Muscle of back (tissue), 3 donors: ENCODE measurements at regions not wholly inside any gene's neighbourhood (a gene's known extent, or its start where the extent isn't known, plus 50 kb on each side); places are given as distances from the start of the nearest gene placed in this dataset.
"Not testable (repeated sequence)": the region's sequence is repeated elsewhere in the genome, so short reads cannot be mapped to it uniquely, and the experiment has no call there.

Experiments
- DNase-seq, 3 donors: peaks; one replicate each; pipeline versions ENCODE4 v3.0.0 to v3.0.0-alpha.2; 2013

DNA sequence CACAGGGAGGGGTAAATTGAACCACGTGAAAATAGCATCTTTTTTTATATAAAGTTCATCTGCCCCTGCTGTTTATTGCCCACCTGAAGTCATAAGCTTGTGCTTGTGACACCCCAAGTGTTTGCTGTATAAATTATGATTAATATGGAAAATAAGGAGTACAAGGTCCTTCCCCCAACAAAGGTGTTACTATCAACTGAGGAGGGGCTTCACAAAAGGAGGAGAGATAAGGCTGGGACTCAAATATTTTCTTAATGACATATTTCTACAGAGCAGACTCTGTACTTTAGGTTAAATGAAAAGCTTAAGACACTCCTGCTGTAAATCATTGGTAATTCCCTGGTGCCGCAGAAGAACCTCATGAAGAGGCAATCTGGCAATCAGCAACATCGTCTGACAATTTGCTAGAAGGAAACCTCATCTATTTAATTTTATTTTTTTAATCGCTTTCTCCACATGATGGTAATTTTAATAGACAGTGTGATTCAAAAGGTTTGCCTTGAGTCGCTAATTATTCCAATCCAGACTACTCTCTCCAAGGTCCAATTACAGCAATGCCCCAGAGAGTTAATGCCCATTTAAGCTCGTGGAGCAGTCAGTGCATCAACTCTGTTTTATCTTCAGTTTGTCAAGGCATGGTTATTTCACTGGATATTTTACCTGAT lies 1432.4 kb downstream of the FAM181B start:
- DNase-seq = no peak

DNA sequence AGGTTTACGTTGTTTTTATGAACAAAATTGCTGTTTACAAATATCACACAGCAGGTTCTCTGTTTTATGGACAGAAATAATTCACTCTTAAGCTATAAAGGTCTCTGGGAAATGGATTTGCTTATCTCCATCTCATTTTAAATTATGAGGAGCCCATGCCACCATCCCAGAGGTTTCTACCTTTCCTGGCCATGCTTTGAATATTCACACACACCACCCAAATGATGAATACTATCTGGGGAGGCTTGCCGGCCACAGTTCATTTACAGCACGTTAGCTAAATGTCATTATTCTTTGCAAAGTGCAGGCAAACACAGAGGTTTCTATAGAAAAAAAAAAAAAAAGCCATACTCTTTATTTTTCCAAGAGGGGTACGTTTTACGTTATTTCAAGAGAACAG lies 1446.7 kb downstream of the FAM181B start:
- no peak for DNase-seq

DNA sequence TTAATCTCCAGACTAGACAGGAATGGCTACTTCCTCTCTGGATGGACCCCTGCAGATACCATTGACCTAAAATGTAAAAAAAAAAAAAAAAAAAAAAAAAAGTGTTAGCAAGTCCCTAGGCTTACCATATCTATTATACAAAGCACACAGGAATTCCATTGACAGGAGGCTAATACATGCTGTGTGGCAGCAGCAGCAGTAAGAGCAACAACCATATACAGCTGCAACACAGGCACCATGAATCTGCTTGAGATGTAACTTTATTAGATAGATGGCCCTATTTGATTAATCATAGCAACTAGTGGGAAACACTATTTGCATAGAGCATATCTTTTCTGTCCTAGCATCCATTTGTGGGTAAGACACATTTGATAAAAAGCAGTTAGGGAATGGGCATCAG lies 1447.1 kb downstream of the FAM181B start:
- DNase-seq = no peak

DNA sequence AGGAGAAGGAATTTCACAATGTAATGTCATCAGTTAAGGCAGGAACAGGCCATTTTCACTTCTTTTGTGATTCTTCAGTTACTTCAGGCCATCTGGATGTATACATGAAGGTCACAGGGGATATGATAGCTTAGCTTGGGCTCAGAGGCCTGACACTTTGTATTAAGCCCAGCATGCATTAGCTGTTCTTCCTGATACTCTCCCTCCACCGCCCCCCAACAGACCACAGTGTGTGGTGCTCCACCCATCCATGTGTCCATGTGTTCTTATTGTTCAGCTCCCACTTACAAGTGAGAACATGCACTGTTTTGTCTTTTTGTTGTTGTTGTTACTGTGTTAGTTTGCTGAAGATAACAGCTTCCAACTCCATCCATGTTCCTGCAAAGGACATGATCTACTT lies 1453.4 kb downstream of the FAM181B start:
- not testable (repeated sequence) for DNase-seq

DNA sequence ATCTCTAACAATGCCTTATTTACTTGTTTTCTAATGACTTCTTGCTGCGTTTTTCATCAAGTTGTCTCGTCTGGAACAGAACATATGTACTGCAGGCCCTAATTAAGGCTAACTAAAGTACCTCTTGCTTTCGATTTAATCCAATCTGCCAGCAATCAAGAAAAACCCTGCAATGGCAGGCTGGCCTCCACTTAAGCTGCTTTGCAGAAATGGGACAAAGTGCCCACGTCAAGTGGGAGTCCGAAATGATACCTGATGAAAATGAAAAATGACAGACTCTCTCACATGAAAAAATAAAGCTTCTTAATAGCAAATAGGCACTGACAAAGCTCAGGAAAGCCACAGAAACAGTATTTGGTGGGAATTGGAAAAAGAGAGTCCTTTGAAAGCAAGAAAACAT lies 1454.7 kb downstream of the FAM181B start:
- DNase-seq = no peak

DNA sequence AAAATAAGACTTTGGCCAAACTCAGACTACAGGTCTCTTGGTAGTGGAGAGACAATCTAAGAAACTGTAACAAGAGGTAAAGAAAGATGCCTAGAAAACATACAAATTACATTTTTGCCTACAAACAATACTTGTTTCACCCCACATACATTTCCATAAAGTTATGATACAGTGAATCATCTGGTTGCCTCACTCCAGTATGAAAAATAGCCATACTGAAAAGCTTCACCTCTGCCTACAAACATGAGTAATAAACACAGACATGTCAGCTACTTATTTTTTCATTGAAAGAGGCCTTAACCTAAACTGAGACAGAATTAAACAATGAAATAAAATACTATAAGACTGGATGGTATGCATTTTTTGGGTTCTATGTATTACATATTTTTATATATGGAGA lies 1463.0 kb downstream of the FAM181B start:
- DNase-seq = no peak

DNA sequence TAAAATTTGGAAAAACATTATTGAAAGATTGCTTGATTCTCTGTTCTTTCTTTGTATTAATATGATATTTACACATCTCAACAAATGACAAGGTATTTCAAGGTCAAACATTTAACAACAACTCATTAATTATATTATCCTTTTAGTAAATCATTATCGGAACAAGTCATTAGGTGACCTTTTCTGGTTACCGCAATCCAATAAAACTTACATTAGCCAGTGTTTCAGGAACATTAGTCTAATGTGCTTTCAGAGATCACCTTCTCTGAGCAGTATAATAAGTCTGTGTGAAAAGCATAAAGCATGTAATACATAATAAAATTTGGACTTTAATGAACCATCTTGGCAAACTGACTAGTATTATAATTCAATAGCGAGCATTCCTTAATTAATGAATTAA lies 1466.4 kb downstream of the FAM181B start:
- no peak for DNase-seq

DNA sequence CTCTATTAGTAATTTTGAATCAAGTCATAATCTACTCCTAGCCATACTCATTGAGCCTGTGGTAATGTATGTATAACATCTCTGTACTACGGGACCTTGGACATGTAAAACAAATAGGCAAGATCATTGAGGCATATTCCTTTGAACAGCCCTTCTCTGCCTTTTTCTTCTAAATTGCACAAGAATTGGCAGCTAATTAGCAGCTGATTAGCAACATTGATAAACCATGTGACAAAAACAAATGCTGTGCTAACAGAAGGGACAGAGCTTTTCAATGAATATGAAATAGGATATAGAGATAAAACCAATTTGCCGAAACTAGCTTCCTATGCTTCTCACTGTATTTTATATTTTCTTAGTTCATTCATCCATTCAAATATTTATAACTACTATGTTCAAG lies 1474.2 kb downstream of the FAM181B start:
- no peak for DNase-seq

DNA sequence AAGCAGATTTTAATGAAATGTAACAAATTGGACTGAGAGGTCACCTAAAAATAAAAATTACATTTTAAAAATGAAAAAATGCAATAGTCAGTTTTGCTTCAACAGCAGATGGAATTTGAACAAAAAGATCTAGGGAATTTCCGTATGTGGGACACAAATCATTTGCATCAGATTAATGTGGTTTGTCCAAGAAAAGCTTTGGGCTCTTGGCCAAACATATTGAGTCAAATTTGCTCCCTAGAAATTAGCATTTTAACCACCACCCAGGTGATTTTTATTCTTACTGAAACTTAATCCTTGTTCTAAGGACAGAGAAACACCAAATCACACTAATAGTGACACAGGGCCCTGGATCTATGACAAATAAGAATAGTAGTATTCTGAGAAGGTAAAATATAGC lies 1477.8 kb downstream of the FAM181B start:
- peak in 1 of 3 donors; percentile 14 for DNase-seq

DNA sequence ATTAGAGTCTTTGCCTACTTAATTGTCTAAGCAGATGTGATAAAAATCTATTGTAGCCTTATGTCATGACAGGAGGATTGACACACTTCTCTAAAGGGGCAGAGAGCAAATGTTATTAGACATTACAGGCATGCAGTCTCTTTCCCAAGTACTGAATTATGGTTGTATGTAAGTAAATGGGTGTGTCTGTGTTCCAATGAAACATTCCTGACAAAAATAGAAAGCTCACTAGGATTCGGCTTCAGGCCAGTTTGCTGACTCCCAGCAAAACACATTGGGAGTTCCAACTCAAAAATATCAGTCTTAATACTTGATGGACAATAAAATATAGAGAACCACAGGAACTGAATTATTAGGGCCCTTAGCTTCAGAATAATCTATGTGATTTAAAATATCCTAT lies 1480.4 kb downstream of the FAM181B start:
- DNase-seq = peak; percentile 47 to 78 (median 63)

DNA sequence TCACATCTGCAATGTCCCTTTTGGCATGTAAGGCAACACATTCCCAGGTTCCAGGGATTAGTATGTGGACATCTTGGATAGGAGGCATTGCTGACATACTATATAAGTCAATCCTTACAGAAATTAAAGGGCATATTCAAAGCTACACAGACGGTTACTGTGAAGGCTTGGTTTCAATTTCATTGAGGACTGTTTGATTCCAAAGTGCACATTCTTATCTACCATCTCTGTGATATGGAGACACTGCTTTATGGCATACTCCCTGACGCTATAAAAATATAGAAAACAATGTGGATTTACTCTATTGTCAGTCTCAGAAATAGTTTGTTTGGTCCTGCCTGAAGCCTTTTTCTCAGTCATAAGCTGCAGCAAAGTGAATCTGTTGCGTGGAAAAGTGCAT lies 1486.7 kb downstream of the FAM181B start:
- DNase-seq = no peak

DNA sequence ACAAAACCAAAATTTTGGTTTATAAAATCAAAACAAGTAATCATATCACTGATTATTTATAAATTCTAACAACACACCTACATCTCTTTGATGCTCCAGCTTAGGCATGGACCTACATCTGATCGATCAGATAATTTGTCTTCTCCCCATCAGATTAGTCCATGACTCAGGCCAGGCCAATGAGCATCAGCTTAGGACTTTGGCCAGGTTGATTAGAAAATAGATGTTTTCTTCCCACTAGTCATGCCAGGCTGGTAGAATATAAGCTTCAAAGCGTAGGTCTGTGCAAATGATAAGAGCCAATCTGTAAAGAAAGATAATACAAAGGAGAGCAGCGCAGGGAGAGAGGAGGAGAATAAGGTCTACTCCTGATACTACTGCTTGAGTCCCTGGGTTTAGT lies 1487.9 kb downstream of the FAM181B start:
- no peak for DNase-seq

DNA sequence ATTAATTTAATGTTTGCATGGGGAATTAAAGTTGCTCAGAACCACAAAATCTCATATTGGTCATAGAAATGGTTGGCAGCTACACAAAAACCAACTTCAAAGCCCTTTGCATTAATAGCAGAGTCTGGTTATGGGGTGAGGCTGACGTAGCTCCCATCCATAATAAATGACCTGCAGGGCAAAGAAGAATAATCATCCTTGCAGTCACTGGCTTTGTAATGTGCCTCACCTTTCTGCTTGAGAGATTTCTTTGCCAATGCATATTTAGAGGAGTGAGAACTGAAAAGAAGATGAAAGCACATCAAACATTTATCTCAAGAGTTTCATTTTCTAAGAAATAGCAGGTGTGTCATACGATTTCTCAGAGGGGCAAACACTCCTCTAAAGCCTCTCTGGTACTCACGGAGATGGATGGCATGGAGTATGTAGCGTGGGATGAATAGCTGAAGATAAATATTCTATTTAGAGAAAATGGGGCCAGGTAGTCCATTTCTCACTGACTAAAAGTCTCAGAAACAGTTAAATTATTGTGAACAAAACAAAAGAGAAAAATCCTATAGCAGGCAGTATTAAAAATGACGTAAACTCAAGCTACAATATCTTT lies 1491.9 kb downstream of the FAM181B start:
- no peak for DNase-seq

DNA sequence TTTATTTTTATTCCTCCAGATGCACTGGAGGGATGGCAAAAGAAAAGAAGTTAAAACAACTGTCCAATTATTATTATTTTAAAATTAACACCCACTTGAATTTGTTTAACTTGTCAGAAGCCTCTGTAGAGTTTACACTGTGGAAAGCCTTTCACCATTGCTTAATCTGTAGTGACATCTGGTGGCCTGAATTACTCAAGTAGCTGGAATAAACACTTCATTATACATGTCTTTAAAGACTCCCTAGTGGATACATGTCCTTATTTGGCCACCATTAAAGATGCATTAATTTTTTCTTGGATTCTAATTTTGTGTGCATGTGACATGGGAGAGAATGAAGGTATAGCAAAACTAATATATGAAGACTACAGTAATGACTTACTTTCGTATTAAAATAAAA lies 1496.5 kb downstream of the FAM181B start:
- peak; percentile 34 to 58 (median 43) for DNase-seq

DNA sequence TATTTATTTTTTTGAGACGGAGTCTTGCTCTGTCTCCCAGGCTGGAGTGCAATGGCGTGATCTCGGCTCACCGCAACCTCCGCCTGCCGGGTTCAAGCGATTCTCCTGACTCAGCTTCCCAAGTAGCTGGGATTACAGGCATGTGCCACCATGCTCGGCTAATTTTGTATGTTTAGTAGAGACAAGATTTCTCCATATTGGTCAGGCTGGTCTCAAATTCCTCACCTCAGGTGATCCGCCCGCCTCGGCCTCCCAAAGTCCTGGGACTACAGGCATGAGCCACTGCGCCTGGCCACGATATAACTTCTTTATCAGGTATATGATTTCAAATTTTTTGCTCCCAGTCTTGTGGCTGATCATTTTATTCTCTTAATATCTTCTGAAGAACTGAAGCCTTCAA lies 1506.3 kb downstream of the FAM181B start:
- not testable (repeated sequence) for DNase-seq

DNA sequence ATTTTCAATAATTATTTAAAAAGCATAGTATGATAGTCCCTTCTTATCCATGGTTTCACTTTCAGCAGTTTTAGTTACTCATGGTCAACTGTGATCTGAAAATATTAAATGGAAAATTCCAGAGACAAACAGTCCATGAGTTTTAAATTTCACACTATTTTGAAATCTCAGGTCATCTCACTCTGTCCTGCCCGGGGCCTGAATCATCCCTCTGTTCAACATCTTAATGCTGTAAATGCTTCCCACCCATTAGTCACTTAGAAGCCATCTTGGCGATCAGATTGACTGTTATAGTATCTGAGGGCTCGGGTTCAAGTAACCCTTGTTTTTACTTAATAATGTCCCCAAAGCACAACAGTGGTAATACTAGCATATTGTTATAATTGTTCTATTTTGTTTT lies 1509.3 kb downstream of the FAM181B start:
- no peak for DNase-seq

DNA sequence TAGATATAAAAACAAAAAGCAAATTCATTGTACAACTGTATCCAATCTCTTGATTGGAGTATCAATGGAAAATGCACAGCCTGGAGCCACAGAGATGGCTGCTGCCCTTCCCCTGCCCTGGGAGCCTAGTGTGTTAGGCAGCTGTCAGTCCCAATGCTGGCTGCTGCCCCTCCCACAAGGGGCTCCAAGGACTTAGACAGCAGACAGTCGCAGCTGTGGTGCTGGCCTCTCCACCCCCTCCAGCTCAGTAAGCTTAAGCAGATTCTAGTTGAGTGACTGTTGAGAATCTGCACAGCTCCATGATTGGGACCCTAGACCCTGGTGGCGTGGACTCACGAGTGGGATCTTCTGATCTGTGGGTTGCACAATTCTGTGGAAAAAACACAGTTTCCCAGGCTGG lies 1511.2 kb downstream of the FAM181B start:
- no peak for DNase-seq

DNA sequence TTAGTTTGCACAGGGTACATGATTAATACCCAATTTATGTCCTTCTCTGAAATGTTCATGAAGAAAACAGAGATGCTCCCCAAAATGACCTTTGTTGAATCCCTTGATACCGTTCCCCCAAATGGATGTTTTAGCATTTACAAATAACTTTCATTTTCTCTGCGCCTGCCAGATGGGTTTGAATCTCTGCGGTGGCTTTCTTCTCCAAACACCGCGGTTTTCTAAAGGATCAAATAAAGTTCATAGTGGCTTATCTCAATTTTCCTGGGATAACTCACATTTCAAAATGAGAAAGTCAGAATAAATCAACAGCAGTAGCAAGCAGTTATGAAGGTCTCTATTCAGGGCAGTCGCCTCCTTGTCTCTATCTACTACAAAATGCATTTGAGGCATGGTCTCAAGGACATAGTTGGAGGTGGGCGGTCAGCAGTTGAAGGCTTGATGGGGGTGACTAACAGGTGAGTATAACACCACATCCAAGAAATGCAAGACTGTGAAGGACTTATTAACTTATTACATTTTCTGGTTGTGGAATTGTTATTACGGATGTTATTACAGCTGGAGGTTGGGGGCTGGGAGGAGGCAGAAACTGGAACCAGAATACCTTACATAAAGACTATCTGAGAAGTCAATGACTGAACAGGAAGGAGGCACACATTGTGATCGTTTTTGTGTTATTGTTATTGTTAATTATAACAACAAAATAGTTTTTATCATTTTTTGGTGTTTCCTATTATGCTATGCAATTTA lies 1513.3 kb downstream of the FAM181B start:
- DNase-seq = no peak

DNA sequence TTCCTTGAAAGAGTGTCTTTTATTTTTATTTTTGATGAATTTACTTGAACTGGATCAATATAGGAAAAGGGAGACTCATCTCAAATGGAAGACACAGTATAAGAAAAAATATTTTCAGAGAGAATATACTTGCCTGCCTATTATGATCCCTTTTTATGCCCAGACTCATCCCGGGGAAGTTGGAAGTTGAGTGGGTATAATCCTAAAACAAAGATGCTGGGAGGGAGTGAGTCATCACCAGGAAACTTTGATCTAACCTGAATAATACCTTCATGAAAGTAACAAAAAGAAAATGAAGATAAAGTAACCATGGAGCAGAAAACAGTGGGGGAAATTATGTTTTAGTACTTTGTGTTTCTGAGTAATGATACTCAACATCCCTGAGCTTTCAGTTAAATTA lies 1514.0 kb downstream of the FAM181B start:
- DNase-seq = no peak

DNA sequence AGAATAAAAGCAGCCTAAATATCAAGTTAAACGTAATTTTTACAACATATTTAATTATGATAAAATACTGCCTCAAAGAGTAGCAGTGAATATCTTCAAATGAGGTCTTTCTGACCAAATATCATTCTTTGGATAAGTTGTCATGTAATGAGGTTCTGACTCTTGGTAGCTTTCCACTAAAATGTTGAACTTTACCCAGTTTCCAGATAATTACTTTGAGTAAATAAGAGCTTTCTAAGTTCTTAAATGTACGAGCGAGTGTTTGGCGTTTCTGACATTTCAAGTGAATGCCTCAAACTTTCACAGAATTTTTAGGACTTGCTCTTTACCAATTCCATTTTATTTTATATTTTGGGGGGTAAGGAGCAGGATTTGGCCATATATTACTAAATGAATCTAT lies 1515.2 kb downstream of the FAM181B start:
- no peak for DNase-seq

DNA sequence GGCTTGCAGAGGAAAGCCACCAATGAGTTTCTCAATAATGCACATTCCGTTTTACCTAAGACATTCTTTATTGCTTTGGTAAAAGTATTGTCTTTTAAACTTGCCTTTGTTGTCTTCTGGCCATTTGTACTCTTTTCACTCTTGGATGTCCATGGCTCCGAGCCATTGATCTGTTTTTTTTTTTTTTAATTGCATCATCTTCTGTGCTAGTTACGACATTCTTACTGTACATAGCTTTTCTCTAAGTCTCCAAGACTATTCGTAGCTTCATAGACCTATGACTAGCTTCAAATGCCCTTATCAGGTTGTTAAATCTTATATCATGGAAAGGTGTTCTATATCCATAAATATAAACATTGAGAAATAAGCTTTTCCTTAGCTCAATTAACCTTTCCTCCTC lies 1522.6 kb downstream of the FAM181B start:
- no peak for DNase-seq

DNA sequence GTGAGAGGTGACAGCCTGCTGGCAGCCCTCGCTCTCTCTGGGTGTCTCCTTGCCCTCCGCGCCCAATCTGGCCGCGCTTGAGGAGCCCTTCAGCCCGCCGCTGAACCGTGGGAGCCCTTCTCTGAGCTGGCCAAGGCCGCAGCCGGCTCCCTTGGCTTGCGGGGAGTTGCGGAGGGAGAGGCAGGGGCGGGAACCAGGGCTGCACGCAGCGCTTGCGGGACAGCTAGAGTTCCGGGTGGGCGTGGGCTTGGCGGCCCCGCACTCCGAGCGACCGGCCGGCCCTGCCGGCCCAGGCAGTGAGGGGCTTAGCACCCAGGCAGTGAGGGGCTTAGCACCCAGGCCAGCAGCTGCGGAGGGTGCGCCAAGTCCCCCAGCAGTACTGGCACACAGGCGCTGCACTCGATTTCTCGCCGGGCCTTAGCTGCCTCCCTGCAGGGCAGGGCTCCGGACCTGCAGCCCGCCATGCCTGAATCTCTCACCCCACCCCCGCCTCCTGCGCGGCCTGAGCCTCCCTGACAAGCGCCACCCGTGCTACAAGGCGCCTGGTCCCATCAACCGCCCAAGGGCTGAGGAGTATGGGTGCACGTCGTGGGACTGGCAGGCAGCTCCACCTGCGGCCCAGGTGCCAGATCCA lies 1526.1 kb downstream of the FAM181B start:
- no peak for DNase-seq

DNA sequence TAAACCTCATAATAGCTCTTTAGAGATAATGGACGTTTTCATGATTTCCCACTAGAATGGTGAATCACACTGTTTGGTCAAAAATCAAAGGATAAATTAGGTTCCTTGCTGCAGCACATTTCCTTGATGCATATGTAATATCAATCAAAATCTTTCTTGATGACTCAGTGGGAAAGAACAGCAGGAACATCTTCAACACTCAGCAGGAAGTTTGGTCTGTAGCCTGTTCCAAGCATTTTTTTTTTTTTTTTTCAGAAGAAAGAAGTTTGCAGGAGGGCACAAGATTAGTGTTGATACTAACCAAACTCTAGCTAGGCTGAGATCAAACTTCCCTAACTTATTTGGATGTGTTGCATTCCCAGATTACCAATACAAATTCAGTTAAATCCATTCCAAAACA lies 1529.8 kb downstream of the FAM181B start:
- no peak for DNase-seq
